NCI-H2196 treated with DMSO at 0.1 percent for 48 hours (cell line): ENCODE measurements at regions not wholly inside any gene's neighbourhood (a gene's known extent, or its start where the extent isn't known, plus 50 kb on each side); places are given as distances from the start of the nearest gene placed in this dataset.

Source experiments
- DNase-seq: peaks from one replicate; lab custom pipeline; 2025; ENCODE audit not compliant: unreplicated experiment; lab: John Stamatoyannopoulos, UW

- no peak for DNase-seq
Measured at GRCh38 chr10:78357141-78358063, 323.7 kb downstream of the RPS24 start.

- no peak for DNase-seq
Measured at GRCh38 chr10:78358351-78358750, 324.7 kb downstream of the RPS24 start.

GRCh38 chr10:78358982-78359381 is 325.3 kb downstream of the RPS24 start:
- no peak for DNase-seq

GRCh38 chr10:78359640-78360091 is 326.0 kb downstream of the RPS24 start:
- DNase-seq, result no peak

GRCh38 chr10:78360284-78360683 is 326.6 kb downstream of the RPS24 start:
- DNase-seq, result no peak

- no peak for DNase-seq
Measured at GRCh38 chr10:78361031-78361430, 327.4 kb downstream of the RPS24 start.

GRCh38 chr10:78362406-78363022 is 328.9 kb downstream of the RPS24 start:
- no peak for DNase-seq

GRCh38 chr10:78363190-78363589 is 329.5 kb downstream of the RPS24 start:
- no peak for DNase-seq

- no peak for DNase-seq
Measured at GRCh38 chr10:78365694-78366093, 332.0 kb downstream of the RPS24 start.

GRCh38 chr10:78366663-78367411 is 333.2 kb downstream of the RPS24 start:
- DNase-seq, result no peak

GRCh38 chr10:78367751-78368150 is 334.1 kb downstream of the RPS24 start:
- DNase-seq, result no peak

GRCh38 chr10:78371136-78371535 is 337.5 kb downstream of the RPS24 start:
- no peak for DNase-seq

GRCh38 chr10:78372806-78373205 is 339.1 kb downstream of the RPS24 start:
- no peak for DNase-seq

GRCh38 chr10:78374331-78375028 is 340.8 kb downstream of the RPS24 start:
- DNase-seq, result no peak

- DNase-seq, result no peak
Measured at GRCh38 chr10:78375854-78376785, 342.5 kb downstream of the RPS24 start.

- no peak for DNase-seq
Measured at GRCh38 chr10:78377356-78377755, 343.7 kb downstream of the RPS24 start.

- no peak for DNase-seq
Measured at GRCh38 chr10:78378192-78378591, 344.5 kb downstream of the RPS24 start.

- DNase-seq, result no peak
Measured at GRCh38 chr10:78381107-78381506, 347.4 kb downstream of the RPS24 start.

GRCh38 chr10:78382047-78382446 is 348.4 kb downstream of the RPS24 start:
- no peak for DNase-seq

GRCh38 chr10:78382772-78383171 is 349.1 kb downstream of the RPS24 start:
- no peak for DNase-seq
